CD4-positive, alpha-beta T cell (primary cell): ENCODE measurements at regions not wholly inside any gene's neighbourhood (a gene's known extent, or its start where the extent isn't known, plus 50 kb on each side); places are given as distances from the start of the nearest gene placed in this dataset.

ENCODE experiments used
- ATAC-seq: fragments of 200-7000 bp; cut with Tn5 transposase; one replicate; pipeline ENCODE4 v1.10.0; 2022; ENCODE audit warnings: mild to moderate bottlenecking; ENCODE audit not compliant: poor library complexity
- CTCF ChIA-PET: fragments of 350-600 bp; sonication (Branson Sonifier 250); formaldehyde crosslinking; loops from one replicate; lab custom pipeline; 2021; ENCODE audit warnings: antibody characterized with exemption, inconsistent platforms; lab: Charles Lee
- POLR2A ChIA-PET: fragments of 350-600 bp; sonication (Branson Sonifier 250); formaldehyde crosslinking; loops from one replicate; lab custom pipeline; 2021; ENCODE audit warnings: antibody characterized with exemption, inconsistent platforms; lab: Charles Lee
- DNase-seq, 14 experiments: peaks; one replicate each; pipeline ENCODE4 v3.0.0-alpha.2; 2013 to 2020; ENCODE audit warnings: mixed read lengths in 2 of 14
- H3K27ac ChIP-seq, 2 donors: one replicate each; pipeline versions ENCODE4 v1.5.1 to v1.7.0; 2013; ENCODE audit warnings: low read length in 2 of 2, low read depth in 1 of 2, mild to moderate bottlenecking in 1 of 2
- H3K27me3 ChIP-seq, 2 experiments: 1 replicate in 1 of 2; 2 replicates in 1 of 2; pipeline versions ENCODE4 v1.6.1 to v1.7.0; 2013; ENCODE audit warnings: low read length in 2 of 2, control low read depth in 1 of 2, mild to moderate bottlenecking in 1 of 2, moderate library complexity in 1 of 2; ENCODE audit not compliant: insufficient read depth in 2 of 2, control insufficient read depth in 1 of 2
- H3K36me3 ChIP-seq: one replicate; pipeline ENCODE4 v1.6.1; 2013; ENCODE audit warnings: low read length, control low read depth; ENCODE audit not compliant: insufficient read depth
- H3K4me1 ChIP-seq: one replicate; pipeline ENCODE4 v1.6.1; 2013; ENCODE audit warnings: low read length, control low read depth; ENCODE audit not compliant: insufficient read depth
- H3K4me3 ChIP-seq: one replicate; pipeline ENCODE4 v1.5.1; 2013; ENCODE audit warnings: mild to moderate bottlenecking, low read length, moderate library complexity
- H3K9me3 ChIP-seq, 2 experiments: 1 replicate in 1 of 2; 2 replicates in 1 of 2; pipeline versions ENCODE4 v1.6.1 to v1.7.0; 2013; ENCODE audit warnings: low read length in 2 of 2, mild to moderate bottlenecking in 2 of 2, control low read depth in 1 of 2, moderate library complexity in 1 of 2; ENCODE audit not compliant: control insufficient read depth in 1 of 2, insufficient read depth in 1 of 2
- H3K27ac Mint-ChIP-seq: one replicate; pipeline ENCODE4 v1.8.0; 2020; ENCODE audit warnings: mixed read lengths
- H3K27me3 Mint-ChIP-seq: one replicate; pipeline ENCODE4 v1.8.0; 2021; ENCODE audit warnings: mixed read lengths
- H3K36me3 Mint-ChIP-seq: one replicate; pipeline ENCODE4 v1.8.0; 2021; ENCODE audit warnings: low read depth, mixed read lengths
- H3K4me1 Mint-ChIP-seq: one replicate; pipeline ENCODE4 v1.8.0; 2021; ENCODE audit warnings: low read depth, mixed read lengths
- H3K4me3 Mint-ChIP-seq: one replicate; pipeline ENCODE4 v1.8.0; 2020; ENCODE audit warnings: mild to moderate bottlenecking, mixed read lengths
- H3K9me3 Mint-ChIP-seq: one replicate; pipeline ENCODE4 v1.8.0; 2020; ENCODE audit warnings: mixed read lengths
- intact Hi-C, 2 experiments: fragments of 100-400 bp; cut with DNase I in 1 of 2; cut with micrococcal nuclease in 1 of 2; formaldehyde crosslinking; loops; one replicate each; pipeline versions ENCODE4 v1.15.1 to v1.9.0; 2023 to 2025; cut with DNase I, micrococcal nuclease
- TF ChIP-seq, protein P1 (sequence below): fragments of 200-600 bp; IDR thresholded peaks from one replicate; pipeline ENCODE4 v1.8.0; 2022; ENCODE audit warnings: antibody characterized with exemption, mild to moderate bottlenecking

DNA sequence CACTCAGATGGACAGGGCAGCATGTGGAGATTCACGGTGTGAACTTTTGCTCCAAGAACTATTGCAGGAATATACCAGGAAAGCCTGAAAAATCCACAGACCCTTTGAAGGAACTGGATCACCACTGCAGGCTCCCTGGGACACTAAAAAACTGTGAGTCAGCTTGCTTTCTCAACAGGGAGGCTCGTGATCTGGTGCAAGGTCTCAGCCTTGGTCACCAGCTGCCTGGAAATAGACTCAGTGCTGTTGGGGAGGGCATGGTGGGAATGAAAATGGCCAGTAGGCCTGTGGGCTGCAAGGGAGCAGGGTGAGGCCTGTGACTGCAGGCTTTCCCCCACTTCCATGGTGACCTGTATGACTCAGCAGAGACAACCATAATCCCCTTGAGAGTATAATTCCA is 426.4 kb upstream of the RPS6KA3 start:
- POLR2A ChIA-PET = no interaction called here
- intact Hi-C loops = no loop called here

DNA sequence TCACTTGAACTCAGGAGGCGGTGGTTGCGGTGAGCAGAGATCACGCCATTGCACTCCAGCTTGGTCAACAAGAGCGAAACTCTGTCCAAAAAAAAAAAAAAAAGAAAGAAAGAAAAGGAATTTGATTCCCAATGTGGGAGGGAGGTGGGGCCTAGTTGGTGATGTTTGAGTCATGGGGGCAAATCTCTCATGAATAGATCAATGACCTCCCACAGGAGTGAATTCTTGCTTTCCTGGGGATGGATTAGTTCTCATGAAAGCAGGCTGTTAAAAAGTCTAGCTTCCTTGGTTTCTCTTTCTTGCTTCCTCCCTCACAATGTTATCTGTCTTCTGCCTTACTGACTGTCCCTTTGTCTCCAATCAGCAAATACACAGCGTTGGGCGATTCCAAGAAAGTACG is 419.5 kb upstream of the RPS6KA3 start:
- DNase-seq = no peak
- Histone ChIP-seq H3K36me3 (no peaks in the 10 kb centered on the region), H3K27ac (no peak overlapping the region), H3K9me3 (no peaks in the 10 kb centered on the region), H3K27me3 (peaks cover 0 to 3% of the 10 kb centered on the region in 2 experiments), H3K4me1 (no peaks in the 10 kb centered on the region), H3K4me3 (no peak overlapping the region)
- ChIA-PET POLR2A (no interaction called here), CTCF (no interaction called here)
- Mint-ChIP-seq H3K27me3 (peaks cover 13% of the 10 kb centered on the region), H3K27ac (no peak overlapping the region), H3K9me3 (no peaks in the 10 kb centered on the region), H3K36me3 (no peaks in the 10 kb centered on the region), H3K4me3 (no peak overlapping the region), H3K4me1 (no peaks in the 10 kb centered on the region)
- no peak for ATAC-seq
- TF ChIP-seq, protein P1, sequence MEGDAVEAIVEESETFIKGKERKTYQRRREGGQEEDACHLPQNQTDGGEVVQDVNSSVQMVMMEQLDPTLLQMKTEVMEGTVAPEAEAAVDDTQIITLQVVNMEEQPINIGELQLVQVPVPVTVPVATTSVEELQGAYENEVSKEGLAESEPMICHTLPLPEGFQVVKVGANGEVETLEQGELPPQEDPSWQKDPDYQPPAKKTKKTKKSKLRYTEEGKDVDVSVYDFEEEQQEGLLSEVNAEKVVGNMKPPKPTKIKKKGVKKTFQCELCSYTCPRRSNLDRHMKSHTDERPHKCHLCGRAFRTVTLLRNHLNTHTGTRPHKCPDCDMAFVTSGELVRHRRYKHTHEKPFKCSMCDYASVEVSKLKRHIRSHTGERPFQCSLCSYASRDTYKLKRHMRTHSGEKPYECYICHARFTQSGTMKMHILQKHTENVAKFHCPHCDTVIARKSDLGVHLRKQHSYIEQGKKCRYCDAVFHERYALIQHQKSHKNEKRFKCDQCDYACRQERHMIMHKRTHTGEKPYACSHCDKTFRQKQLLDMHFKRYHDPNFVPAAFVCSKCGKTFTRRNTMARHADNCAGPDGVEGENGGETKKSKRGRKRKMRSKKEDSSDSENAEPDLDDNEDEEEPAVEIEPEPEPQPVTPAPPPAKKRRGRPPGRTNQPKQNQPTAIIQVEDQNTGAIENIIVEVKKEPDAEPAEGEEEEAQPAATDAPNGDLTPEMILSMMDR = no peak
- intact Hi-C loops = no loop called here

More for the DNA sequence above, 426.4 kb upstream of the RPS6KA3 start:
- peaks cover 3% of the 10 kb centered on the region for H3K27me3 Mint-ChIP-seq
- H3K36me3 Mint-ChIP-seq = no peaks in the 10 kb centered on the region
- TF ChIP-seq, protein P1 = no peak
- Histone ChIP-seq H3K36me3 (no peaks in the 10 kb centered on the region), H3K9me3 (no peaks in the 10 kb centered on the region), H3K4me3 (no peak overlapping the region), H3K4me1 (no peaks in the 10 kb centered on the region), H3K27ac (no peak overlapping the region), H3K27me3 (peaks cover 0 to 3% of the 10 kb centered on the region in 2 experiments)
- no peaks in the 10 kb centered on the region for H3K4me1 Mint-ChIP-seq
- H3K27ac Mint-ChIP-seq = no peak overlapping the region
- DNase-seq = no peak
- H3K9me3 Mint-ChIP-seq = no peaks in the 10 kb centered on the region
- H3K4me3 Mint-ChIP-seq = no peak overlapping the region
- no peak for ATAC-seq
- CTCF ChIA-PET = no interaction called here

DNA sequence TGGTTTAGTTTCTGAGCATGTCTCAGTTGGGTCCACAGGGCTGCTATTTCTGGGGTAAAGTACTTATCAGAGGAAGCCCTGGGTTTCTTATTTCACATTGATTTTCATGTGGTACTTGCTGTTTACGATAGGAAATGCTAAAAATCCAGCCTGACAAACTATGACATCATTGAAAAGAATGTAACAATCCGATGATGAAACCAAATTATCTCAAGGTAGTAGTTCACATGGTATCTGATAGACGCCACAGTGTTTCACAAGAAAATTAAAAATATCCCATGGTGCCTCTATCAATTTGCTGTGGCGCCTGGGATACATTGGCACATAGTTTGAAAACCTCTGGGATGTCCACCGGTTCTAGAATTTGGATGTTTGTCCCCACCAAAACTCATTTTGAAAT is 418.9 kb upstream of the RPS6KA3 start:
- intact Hi-C loops = no loop called here
- ATAC-seq = no peak
- H3K4me1 ChIP-seq = no peaks in the 10 kb centered on the region
- Mint-ChIP-seq H3K27me3 (peaks cover 15% of the 10 kb centered on the region), H3K4me3 (no peak overlapping the region), H3K9me3 (no peaks in the 10 kb centered on the region), H3K36me3 (no peaks in the 10 kb centered on the region), H3K4me1 (no peaks in the 10 kb centered on the region), H3K27ac (no peak overlapping the region)
- ChIA-PET CTCF (no interaction called here), POLR2A (no interaction called here)
- H3K27ac ChIP-seq = no peak overlapping the region
- TF ChIP-seq, protein P1 = no peak
- H3K27me3 ChIP-seq = peaks cover 0 to 3% of the 10 kb centered on the region in 2 experiments
- DNase-seq = no peak
- H3K36me3 ChIP-seq = no peaks in the 10 kb centered on the region
- H3K9me3 ChIP-seq = no peaks in the 10 kb centered on the region
- no peak overlapping the region for H3K4me3 ChIP-seq
